ENCODE measurements at regions not wholly inside any gene's neighbourhood (a gene's known extent, or its start where the extent isn't known, plus 50 kb on each side); places are given as distances from the start of the nearest gene placed in this dataset.
"Not testable (repeated sequence)": the region's sequence is repeated elsewhere in the genome, so short reads cannot be mapped to it uniquely, and the experiment has no call there.

DNA sequence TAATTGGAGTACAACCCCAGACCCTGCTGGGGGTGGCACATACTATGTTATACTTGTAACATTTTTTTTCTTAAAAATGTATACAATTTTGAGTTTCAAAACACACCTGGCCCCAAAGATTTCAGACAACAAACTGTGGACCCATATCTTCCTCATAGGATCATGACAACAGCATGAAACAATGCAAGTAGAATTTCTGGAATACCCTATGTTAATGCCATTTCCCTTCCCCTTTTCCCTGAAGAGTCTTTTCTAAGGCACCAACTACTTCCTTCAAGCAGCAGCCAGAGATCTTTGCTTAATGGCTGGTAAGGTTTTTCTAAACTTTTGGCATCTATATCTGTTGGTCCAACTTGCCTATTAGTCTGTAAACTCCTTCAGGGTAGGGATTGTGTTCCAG lies 99.9 kb upstream of the SERBP1 start:
- DNase-seq (ENCODE audit: low read depth): no peak

DNA sequence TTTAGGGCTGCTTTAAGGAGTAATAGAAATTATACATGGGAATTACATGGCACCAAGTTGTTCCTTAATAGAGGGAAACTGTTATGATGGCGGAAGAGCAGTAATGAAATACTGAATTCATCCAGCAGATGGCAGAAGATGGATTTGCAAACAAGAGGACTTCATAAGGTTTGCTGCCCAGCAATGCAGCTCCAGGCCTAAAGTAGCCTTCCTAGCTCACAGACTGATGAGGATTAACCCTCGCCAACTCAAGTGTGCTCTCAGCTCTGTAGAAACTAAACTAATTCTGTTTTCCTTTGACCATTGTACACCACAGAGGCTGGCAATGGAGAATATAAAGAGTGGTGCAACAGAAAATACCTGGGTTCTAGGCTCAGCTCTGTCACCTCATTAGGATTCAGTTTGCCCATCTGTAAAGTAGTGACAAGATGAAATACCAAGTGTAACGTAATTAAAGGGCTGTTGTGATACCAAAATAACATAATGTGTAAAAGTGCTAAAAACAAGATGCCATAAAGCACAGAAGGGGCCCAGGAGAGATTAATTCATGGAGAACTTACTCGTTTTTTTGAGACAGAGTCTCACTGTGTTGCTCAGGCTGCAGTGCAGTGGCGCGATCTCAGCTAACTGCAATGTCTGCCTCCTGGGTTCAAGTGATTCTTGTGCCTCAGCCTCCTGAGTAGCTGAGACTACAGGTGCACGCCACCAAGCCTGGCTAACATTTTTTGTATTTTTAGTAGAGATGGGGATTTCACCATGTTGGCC lies 102.4 kb upstream of the SERBP1 start:
- DNase-seq (ENCODE audit: low read depth): peak; percentile 85

DNA sequence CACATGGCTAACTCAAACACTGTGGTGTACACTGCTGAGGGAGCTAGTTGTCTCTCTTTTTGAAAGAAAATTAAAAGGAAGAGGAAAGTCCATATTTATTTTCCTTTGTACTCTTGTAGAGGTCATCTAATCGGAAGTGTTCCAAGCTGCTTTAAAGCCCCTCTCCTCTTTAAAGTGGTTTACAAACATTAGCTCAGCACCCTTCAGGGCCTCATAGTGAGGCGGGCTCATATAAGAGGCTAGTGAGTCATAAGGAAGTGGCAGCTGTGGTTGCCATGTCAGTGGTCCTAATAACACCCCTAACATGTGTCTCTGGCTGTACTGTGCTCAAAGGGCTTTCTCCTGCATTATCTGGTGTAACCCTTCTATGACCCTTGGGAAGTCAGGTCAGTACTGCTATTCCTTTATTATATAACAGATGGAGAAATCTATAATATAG lies 104.4 kb upstream of the SERBP1 start:
- DNase-seq (ENCODE audit: low read depth): peak; percentile 8

DNA sequence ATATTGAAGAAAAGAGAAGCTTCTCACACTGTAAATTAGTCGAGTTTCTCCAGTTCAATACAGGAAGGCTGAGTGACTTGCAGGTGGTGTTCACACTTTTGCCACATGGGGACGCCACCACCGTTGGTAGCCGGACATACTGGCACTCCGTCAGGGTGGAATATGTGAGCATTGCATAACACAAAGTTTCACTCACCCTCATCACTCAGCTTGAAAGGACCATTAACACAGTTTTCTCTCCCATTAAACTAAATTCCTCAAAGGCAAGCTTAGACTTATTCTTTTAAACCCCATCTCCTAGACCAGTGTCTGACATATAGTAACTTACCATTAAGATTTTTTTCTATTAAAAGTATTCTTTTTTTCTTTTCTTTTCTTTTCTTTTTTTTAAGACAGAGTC lies 105.3 kb upstream of the SERBP1 start:
- peak; percentile 78 for DNase-seq (ENCODE audit: low read depth)

DNA sequence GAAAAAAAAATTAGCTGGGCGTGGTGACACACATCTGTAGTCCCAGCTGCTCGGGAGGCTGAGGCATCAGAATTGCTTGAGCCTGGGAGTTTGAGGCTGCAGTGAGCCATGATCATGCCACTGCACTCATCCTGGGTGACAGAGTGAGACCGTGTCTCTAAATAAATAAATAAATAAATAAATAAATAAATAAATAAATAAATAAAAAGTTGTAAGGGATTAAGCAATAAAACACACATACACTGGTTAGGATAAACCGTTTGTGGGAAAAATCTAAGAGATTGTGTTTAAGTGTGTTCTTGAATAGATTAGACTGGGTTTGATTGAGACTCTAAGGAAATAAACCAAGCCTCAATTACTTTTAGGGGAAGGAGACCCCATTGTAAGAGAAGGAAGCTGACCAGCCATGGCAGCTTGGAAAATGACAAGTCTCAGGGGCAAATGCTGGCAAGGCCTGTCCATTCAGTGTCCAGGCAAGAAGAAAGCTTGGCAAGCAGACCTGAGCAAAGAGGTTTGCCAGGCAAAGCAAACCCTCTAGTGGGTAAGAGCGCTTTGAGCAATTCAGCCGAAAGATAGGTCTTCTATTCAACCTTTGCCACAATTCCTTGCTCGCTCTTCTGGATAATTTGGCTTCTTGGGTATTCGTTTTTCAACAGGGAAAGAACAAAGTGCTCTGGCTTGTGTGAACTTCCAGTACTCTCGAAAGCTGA lies 106.9 kb upstream of the SERBP1 start:
- DNase-seq (ENCODE audit: low read depth): no peak

DNA sequence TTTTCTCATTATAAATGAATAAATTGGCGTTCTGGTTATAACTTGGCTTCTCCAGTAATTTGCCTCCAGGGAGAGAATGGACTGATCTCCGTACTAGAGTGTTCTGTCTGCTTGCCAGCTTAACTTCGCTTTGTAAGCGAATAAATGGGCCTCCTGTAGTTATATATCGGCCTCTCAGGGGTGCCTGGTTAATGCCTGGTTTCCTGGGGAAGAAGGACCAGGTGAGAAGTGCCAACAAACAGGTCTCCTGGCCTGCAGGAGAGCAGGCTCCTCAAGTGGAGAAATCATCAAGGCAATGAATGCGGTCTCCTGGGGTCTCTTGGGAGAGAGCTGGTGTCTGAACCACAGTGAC lies 107.4 kb upstream of the SERBP1 start:
- no peak for DNase-seq (ENCODE audit: low read depth)

DNA sequence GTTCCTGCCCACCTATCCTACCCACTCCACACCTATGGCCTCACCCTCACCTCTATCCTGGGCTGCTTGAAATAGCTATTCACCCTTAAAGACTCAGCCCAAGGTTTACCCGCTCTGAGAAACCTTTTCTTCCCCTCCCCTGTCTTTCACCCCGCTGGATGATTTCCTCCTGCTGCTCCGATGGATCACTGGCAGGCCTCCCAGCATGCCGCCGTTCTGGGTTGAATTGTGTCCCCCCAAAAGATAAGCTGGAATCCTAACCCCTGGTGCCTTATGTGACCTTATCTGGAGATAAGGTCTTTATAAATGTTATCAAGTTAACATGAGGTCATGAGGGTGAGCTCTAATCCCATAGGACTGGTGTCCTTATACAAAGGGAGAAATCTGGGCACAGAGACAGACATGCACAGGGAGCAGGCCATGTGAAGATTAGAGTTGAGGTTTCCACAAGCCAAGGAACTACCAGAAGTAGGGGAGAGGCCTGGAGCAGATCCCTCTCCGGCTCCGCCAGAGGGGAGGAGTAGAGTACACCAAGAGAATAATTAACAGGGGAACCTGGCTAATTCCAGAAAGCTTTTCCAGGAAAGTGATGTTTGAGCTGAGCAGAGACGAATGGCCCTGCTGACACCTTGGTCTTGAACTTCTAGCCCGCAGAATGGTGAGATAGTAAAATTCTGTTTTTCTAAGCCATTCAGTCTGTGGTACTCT lies 110.0 kb upstream of the SERBP1 start:
- no peak for DNase-seq (ENCODE audit: low read depth)

DNA sequence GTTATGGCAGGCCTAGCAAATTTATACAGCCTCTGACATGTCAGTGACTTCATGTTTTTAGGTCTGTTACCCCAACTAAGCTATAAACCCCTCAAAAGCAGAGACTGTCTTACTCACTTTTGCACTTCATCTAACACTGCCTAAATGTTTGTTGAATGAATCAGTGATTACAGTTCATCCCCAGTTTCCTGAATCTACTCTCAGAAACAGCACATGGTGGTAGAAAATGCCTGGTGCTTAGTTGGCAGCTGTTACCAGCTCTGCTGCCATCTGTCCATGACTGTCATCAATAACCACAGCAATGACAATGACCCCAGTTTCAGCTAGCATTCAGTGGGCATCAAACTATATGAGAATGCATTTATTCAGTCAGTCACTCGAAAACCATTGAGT lies 110.5 kb upstream of the SERBP1 start:
- DNase-seq (ENCODE audit: low read depth): no peak

DNA sequence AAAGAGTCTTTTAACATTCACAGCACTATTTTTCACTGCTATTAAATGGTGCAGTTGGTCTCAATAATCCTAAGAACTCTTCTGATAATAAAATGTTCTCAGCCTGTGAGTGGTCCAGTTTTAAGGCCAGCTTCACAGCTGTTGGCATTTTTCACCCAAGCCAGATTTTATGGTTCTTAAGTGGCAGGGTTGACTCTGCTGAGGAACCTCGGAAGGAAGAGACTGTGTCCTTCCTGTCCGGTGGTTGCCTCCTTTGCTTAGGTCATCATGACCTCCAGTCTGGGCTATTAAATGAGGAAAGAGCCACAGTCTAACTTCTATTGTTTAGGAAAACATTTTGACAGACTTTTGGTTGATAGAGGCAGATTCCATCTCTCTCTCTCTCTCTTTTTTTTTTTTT lies 112.5 kb upstream of the SERBP1 start:
- no peak for DNase-seq (ENCODE audit: low read depth)

DNA sequence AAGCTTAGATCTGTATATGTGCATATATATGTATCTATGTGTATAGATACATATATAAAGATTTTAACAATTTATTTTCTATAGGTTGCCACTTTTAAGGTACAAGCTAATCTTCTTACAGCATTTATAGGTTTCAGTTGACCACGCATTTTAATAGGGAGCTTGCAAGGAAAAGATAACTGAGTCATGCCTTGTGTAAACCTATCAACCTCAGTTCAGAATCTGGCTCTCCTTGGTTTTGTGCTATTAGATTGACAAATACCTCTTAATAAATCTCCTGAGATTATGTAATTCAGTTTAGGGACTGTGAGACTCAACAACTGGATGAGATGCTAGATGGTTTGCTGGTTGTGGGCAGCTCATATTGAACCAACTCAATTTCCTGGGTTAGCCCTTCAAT lies 114.7 kb upstream of the SERBP1 start:
- DNase-seq (ENCODE audit: low read depth): no peak

DNA sequence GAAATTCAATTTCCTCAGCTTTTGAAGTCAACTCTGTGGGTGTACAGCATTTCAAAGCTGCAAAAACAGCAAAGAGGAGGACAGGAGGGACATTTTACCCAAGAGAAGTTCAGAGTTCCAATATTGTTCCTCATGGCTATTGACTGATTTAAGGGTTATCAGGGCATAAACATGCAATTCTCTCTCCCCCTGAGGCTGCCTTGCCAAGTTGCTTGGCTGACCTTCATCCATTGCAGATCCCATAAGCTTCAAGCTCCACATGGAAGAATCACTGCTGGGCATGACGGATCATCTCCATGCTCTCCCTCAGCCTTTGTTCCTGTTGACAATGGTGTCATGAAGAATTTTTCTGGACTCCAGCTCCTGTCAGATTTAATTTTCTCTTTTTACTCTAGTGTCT lies 115.2 kb upstream of the SERBP1 start:
- no peak for DNase-seq (ENCODE audit: low read depth)

DNA sequence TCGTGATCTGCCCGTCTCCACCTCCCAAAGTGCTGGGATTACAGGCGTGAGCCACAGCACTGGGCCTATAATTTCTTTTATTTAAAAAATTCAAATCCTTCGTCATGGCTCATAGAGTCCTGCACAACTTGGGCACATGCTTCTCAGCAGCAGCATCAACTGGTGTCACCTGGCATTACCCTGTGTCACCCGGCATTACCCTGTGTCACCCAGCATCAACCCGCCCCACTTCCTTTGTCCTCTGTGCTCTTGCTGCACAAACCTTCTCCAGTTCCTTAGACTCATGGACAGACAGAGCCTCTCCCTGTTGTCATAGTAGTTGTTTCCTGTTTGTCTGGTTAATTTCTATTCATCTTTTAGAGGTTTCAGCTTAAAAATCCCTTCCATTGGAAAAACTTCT lies 121.2 kb upstream of the SERBP1 start:
- DNase-seq (ENCODE audit: low read depth): no peak

DNA sequence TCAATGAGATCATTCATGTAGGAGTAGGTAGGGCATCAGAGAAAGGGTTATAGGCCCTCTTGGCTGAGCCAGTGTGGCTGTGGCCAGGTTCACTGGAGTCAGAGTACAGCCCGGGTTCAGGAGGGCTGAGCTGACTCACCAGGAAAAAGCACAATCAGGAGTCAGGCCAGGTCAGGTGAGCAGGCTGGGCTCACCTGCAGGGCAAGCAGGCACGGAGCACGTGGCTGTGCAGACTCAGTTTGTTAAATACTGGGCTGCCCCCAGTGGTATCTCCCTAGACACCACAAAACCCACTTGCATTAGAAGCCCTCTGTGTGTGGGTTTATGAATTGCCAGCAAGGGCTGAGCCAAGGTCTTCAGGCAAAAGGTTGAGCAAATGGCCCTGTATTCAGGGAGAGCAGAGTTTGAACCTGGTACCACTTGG lies 122.1 kb upstream of the SERBP1 start:
- no peak for DNase-seq (ENCODE audit: low read depth)

DNA sequence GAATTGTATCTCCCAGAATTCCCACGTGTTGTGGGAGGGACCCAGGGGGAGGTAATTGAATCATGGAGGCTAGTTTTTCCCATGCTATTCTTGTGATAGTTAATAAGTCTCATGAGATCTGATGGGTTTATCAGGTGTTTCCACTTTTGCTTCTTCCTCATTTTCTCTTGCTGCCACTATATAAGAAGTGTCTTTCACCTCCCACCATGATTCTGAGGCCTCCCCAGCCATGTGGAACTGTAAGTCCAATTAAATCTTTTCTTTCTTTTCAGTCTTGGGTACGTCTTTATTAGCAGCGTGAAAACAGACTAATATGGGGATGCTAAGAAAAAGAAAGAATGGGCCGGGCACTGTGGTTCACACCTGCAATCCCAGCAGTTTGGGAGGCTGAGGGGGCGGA lies 124.0 kb upstream of the SERBP1 start:
- DNase-seq (ENCODE audit: low read depth): not testable (repeated sequence)

DNA sequence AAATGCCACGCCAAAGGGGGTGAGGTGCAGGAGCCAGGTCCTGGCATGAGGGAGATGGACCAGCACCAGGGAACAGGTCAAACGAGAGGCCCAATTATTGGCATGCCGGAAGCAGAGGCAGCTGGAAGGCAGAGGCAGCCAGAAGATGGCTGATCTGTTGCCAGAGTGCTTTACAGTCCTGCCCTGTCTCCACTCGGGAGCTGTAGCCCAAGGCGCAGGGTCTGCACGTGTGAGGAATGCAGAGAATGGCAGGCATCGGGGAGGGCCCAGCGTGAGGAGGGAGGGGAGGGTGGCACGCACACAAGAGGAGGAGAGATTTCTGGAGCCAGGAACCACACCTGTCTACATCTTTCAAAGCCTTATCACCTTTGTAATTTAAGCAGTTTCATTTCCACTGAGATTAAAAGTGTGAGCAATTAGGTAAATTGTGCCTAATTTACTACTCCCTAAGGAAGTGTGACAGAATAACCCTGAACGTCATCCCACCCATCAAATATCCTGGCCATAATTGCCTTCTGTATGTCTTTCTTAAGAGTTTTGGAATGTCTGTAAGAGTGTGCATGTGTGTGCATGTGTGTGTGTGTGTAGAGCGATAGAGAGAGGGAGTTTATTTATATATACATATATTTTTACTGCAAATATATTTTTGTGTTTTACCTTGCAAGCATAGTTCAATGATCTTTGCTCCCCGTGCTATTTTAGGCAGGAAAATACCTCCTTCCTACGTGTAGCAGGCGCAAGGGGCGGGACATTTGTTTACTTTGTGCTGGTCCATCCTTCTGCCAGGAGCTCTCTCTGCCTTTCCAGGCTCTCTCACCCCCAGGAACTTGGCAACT lies 125.5 kb upstream of the SERBP1 start:
- DNase-seq (ENCODE audit: low read depth): no peak

DNA sequence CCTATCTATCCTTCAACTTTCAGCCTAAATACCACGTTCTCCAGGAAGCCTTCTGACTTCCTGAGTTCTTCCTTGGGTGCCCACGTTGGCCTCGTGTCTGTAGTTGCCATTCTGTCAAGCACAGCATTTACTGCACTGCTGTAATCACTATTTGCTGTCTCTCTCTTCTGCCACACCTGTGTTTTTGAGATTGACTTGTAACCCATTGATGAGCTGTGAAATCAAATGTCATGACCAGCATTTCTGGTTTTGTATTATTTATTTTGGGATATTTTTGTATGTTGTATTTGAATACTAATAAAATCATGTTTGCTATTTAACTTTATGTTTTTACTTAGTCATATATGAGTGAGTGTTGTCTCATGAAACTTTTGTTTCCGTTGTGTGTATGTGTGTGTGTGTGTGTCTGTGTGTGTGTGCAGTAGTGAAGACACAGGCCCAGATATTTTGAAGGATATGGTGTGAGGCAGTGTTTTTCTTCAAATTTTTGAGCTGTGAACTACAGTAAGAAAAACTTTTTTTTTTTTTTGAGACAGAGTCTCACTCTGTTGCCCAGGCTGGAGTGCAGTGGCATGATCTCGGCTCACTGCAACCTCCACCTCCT lies 126.2 kb upstream of the SERBP1 start:
- DNase-seq (ENCODE audit: low read depth): no peak

DNA sequence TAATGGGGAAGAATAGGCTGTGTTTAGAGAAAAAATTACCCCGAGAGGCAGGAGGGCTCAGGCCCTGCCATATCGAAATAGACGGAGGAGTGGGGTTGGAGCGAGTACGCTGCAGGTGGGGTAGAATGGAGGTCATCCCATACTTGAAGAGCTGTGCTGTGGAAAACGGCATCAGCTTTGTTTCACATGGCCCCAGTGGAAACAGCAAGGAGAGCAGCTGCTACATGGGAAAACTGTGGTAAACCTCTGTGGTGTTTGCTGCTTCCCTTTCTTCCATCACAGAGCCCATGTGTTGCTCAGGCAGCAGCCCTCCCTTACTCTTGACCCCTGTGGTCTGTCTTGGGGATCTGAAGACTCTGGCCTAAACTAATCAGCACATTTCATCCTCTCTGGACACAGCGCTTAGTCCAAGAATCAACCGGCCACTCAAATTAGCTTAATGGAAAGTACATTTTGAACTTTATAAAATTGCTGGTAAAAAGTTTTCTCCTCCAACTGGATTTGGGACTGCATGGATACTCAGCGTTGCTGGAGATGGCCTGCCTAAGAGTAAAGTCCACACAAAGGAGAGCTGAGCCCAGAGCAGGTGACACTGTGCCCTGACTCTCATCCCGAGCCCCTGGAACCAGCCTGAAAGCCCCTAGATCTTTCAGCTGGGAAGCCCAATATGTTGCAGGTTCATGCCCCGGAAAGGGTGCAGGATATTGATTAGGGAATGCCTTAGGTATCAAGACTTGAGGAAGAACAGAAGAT lies 127.1 kb upstream of the GADD45A start:
- DNase-seq (ENCODE audit: low read depth): no peak

DNA sequence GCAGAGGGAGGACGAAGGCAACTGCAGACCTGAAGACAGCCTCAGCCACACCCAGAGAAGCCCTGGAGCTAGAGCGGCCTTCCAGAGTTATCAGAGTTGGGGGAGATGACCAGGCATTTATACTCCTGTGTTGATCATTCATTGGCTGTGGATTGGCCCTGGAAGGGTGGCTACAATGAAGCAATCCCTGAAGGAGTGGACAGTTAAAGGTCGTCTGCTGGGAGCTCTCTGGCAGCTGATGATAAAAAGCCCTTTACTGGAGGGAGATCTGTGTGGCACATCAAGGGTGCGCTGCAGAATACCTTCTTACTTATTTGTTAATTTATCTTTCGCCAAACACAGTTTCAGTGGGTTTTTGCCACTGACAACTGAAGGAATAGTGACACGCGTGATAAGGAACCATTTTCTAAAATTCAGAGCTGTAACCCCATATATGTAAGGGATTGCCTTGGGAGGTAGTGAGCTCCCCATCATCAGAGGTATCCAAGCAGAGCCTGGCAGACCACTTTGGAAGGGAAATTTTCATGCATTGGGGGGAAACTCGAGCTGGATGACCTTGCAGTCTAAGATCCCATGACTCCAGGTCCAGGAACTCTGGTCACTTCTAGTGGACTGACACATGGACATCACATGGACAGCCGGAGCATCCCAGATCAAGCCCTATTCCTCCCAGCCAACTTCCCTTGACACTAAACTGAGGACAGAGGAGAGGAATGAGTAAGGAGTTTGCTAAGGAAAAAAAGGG lies 126.4 kb upstream of the GADD45A start:
- peak; percentile 2 for DNase-seq (ENCODE audit: low read depth)

DNA sequence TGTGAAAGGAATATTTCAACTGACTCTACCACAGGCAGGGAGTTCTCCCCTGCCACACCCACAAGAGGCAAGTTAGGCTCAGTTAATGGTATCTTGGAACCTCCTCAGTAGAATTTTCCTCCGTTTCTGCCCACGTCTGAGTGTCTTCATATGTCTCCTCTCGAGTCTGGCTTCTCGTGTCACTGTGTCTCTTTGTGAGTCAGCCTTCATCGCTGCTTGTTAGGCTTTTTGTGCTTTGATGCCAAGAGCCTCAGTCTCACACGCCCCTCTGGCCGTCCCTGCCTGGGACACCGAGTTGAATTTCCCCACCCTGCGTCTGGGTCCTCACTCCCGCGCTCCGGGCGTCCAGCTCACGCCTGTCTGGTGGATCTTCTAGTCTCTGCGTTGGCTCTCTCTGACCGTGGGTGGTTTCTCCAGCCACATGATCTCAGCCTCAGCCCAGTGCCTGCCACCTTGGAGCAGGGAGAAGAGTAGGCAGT lies 125.7 kb upstream of the GADD45A start:
- DNase-seq (ENCODE audit: low read depth): peak; percentile 48

DNA sequence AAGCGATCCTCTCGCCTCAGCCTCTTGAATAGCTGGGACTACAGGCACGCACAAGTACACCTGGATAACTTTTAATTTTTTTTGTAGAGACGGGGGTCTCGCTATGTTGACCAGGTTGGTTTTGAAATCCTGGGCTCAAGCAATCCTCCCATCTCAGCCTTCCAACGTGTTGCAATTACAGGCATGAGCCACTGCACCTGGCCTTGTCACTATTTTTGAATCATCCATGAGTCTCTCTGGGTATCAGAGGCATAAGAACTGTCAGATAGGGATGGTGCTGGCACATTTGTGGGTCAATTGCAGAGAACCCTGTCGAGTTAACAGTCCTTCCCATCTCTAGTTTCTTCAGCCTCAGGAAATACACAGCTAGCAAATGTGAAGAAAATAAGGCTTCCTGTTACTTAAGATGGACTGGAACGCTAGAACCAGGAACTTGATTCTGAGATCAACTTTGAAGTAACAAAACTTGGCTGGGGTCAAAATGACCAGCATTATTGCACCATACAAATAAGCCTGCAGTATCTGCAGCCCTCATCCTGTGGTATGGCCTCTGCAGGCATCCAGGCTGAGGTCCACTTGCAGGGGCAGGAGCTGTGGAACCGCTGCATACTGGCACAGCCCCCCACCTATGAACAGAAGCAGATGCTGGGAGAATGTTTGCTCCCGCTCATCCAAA lies 124.3 kb upstream of the GADD45A start:
- peak; percentile 66 for DNase-seq (ENCODE audit: low read depth)
